Keratinocyte (primary cell): ENCODE measurements at regions not wholly inside any gene's neighbourhood (a gene's known extent, or its start where the extent isn't known, plus 50 kb on each side); places are given as distances from the start of the nearest gene placed in this dataset.

ENCODE experiments used
- EZH2 ChIP-seq: IDR thresholded peaks from one replicate; pipeline ENCODE4 v1.6.1; 2012; ENCODE audit warnings: inconsistent platforms, mild to moderate bottlenecking, low read length, moderate library complexity
- TF ChIP-seq, protein P1 (sequence below), 3 experiments: IDR thresholded peaks in 1 of 3; conservative IDR thresholded peaks in 1 of 3; optimal IDR thresholded peaks in 1 of 3; 2 replicates in 2 of 3; 3 replicates in 1 of 3; pipeline versions ENCODE3 to v1.5.1; 2011; ENCODE audit warnings: low read length in 3 of 3, mild to moderate bottlenecking in 3 of 3, moderate library complexity in 2 of 3, control low read depth in 1 of 3, inconsistent platforms in 1 of 3; ENCODE audit not compliant: insufficient read depth in 2 of 3; ENCODE audit errors: extremely low read depth in 1 of 3

- TF ChIP-seq, protein P1, sequence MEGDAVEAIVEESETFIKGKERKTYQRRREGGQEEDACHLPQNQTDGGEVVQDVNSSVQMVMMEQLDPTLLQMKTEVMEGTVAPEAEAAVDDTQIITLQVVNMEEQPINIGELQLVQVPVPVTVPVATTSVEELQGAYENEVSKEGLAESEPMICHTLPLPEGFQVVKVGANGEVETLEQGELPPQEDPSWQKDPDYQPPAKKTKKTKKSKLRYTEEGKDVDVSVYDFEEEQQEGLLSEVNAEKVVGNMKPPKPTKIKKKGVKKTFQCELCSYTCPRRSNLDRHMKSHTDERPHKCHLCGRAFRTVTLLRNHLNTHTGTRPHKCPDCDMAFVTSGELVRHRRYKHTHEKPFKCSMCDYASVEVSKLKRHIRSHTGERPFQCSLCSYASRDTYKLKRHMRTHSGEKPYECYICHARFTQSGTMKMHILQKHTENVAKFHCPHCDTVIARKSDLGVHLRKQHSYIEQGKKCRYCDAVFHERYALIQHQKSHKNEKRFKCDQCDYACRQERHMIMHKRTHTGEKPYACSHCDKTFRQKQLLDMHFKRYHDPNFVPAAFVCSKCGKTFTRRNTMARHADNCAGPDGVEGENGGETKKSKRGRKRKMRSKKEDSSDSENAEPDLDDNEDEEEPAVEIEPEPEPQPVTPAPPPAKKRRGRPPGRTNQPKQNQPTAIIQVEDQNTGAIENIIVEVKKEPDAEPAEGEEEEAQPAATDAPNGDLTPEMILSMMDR (optimal IDR thresholded peaks at IDR 0.05 in 1 of 3, IDR thresholded peaks at IDR 0.05 in 1 of 3, conservative IDR thresholded peaks at IDR 0.05 in 1 of 3; ENCODE audit: extremely low read depth in 1 of 3, insufficient read depth in 2 of 3, low read length in 3 of 3), result no peak
- no peak for TF ChIP-seq EZH2
These were observed 125.3 kb upstream of the SLC25A48 start for GRCh38 chr5:135709208-135709575.
